HL-60 (cell line): ENCODE measurements at regions not wholly inside any gene's neighbourhood (a gene's known extent, or its start where the extent isn't known, plus 50 kb on each side); places are given as distances from the start of the nearest gene placed in this dataset.

Experiments used
- DNase-seq, 2 experiments: peaks; one replicate each; pipeline ENCODE4 v3.0.0-alpha.2; 2010 to 2020; ENCODE audit warnings: low read depth in 1 of 2, low spot score in 1 of 2
- H3K27ac ChIP-seq: fragments of 250-450 bp; sonication (Bioruptor Pico); replicated peaks from 2 replicates; pipeline ENCODE4 v1.5.1; 2020; ENCODE audit warnings: mild to moderate bottlenecking, moderate library complexity
- H3K27me3 ChIP-seq: fragments of 250-450 bp; sonication (Bioruptor Pico); 2 replicates; pipeline ENCODE4 v1.5.1; 2021; ENCODE audit warnings: mild to moderate bottlenecking, moderate library complexity; ENCODE audit not compliant: insufficient read depth, poor library complexity, severe bottlenecking
- H3K4me3 ChIP-seq: replicated peaks from 2 replicates; pipeline ENCODE4 v1.5.1; 2011; ENCODE audit warnings: mild to moderate bottlenecking, control low read depth, low read length; ENCODE audit not compliant: insufficient read depth
- GABPA ChIP-seq: IDR thresholded peaks from 2 replicates; pipeline ENCODE4 v1.6.1; 2012; ENCODE audit warnings: low read depth
- POLR2AphosphoS5 ChIP-seq: IDR thresholded peaks from 2 replicates; pipeline ENCODE4 v1.6.1; 2012; ENCODE audit warnings: low read depth
- SPI1 ChIP-seq: IDR thresholded peaks from 2 replicates; pipeline ENCODE4 v1.6.1; 2012; ENCODE audit warnings: low read depth, mild to moderate bottlenecking, borderline replicate concordance
- TF ChIP-seq, protein P1 (sequence below): IDR thresholded peaks from 2 replicates; pipeline ENCODE4 v1.6.1; 2012; ENCODE audit warnings: low read depth; ENCODE audit not compliant: insufficient replicate concordance
- TF ChIP-seq, protein P2 (sequence below): IDR thresholded peaks from one replicate; pipeline ENCODE4 v1.5.1; 2011; ENCODE audit warnings: low read length, control low read depth, inconsistent platforms; ENCODE audit not compliant: insufficient read depth

DNA sequence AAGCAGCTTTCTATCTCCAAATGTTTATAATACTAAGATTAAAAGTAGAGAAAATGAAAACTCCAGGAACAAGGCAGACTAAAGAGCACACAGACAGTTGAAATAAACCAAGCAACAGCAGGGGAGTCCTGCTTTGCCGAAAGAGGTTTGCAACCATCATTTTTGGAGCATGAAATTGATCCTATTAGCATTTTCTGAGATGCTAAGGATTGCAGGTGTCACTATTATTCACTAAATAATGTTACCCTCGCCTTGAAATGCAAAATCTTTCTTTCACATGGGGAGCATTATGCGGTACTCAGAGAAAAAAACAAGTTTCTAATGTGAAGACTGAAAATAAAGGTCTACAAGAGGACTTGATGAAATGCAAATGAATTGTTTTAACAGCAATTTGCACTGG is 81.7 kb upstream of the DNAJC10 start:
- Histone ChIP-seq H3K27me3 (no peaks in the 10 kb centered on the region), H3K27ac (no peak overlapping the region), H3K4me3 (no peak overlapping the region)
- no peak for TF ChIP-seq POLR2AphosphoS5
- no peak for TF ChIP-seq SPI1
- TF ChIP-seq, protein P1, sequence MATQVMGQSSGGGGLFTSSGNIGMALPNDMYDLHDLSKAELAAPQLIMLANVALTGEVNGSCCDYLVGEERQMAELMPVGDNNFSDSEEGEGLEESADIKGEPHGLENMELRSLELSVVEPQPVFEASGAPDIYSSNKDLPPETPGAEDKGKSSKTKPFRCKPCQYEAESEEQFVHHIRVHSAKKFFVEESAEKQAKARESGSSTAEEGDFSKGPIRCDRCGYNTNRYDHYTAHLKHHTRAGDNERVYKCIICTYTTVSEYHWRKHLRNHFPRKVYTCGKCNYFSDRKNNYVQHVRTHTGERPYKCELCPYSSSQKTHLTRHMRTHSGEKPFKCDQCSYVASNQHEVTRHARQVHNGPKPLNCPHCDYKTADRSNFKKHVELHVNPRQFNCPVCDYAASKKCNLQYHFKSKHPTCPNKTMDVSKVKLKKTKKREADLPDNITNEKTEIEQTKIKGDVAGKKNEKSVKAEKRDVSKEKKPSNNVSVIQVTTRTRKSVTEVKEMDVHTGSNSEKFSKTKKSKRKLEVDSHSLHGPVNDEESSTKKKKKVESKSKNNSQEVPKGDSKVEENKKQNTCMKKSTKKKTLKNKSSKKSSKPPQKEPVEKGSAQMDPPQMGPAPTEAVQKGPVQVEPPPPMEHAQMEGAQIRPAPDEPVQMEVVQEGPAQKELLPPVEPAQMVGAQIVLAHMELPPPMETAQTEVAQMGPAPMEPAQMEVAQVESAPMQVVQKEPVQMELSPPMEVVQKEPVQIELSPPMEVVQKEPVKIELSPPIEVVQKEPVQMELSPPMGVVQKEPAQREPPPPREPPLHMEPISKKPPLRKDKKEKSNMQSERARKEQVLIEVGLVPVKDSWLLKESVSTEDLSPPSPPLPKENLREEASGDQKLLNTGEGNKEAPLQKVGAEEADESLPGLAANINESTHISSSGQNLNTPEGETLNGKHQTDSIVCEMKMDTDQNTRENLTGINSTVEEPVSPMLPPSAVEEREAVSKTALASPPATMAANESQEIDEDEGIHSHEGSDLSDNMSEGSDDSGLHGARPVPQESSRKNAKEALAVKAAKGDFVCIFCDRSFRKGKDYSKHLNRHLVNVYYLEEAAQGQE = no peak
- no peak for TF ChIP-seq GABPA
- TF ChIP-seq, protein P2, sequence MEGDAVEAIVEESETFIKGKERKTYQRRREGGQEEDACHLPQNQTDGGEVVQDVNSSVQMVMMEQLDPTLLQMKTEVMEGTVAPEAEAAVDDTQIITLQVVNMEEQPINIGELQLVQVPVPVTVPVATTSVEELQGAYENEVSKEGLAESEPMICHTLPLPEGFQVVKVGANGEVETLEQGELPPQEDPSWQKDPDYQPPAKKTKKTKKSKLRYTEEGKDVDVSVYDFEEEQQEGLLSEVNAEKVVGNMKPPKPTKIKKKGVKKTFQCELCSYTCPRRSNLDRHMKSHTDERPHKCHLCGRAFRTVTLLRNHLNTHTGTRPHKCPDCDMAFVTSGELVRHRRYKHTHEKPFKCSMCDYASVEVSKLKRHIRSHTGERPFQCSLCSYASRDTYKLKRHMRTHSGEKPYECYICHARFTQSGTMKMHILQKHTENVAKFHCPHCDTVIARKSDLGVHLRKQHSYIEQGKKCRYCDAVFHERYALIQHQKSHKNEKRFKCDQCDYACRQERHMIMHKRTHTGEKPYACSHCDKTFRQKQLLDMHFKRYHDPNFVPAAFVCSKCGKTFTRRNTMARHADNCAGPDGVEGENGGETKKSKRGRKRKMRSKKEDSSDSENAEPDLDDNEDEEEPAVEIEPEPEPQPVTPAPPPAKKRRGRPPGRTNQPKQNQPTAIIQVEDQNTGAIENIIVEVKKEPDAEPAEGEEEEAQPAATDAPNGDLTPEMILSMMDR = no peak
- no peak for DNase-seq

DNA sequence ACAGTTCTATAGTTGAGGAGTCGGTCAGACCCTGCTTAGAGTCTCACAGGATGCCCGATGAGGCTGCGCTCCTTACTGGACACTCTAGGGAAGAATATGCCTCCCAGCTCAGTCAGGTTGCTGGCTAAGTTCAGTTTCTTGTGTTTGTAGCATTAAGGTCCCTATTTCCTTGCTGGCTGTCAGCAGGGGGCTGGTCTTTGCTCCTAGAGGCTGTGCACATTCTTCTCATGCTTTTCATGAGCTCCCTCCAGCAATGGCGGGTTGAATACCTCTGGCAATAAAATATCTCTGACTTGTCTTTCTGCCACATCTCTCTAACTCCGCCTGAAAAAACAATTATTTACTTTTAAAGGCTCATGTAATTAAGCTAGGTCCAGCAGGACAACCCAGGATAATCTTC is 79.4 kb upstream of the DNAJC10 start:
- TF ChIP-seq SPI1 = no peak
- TF ChIP-seq, protein P1 = no peak
- TF ChIP-seq, protein P2 = no peak
- no peak for TF ChIP-seq GABPA
- no peak for TF ChIP-seq POLR2AphosphoS5
- H3K27ac ChIP-seq = no peak overlapping the region
- DNase-seq = no peak
- no peak overlapping the region for H3K4me3 ChIP-seq
- no peaks in the 10 kb centered on the region for H3K27me3 ChIP-seq

DNA sequence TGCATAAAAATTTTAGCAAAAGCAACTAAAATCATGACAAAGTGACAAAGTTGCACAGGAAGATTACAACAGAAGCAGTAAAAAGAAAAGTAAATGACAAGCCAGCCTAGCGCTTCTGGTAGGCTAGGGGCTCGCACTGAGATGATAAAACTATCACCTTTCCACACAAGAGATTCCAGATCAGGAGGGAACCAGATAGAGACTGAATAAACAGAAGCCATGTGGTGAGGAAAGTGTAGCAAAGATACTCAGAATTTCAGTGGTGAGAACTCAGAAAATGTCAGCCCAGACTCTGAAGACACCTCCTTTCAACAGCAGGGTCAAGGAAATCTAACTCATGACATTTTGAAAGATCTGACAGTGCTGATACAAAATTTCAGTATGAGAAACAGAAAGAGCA is 77.4 kb upstream of the DNAJC10 start:
- Histone ChIP-seq H3K4me3 (no peak overlapping the region), H3K27ac (no peak overlapping the region), H3K27me3 (no peaks in the 10 kb centered on the region)
- DNase-seq = no peak
- TF ChIP-seq POLR2AphosphoS5 (no peak), GABPA (no peak), SPI1 (no peak)
- TF ChIP-seq, protein P2 = no peak
- TF ChIP-seq, protein P1 = no peak
